BE2C (cell line): ENCODE measurements at regions not wholly inside any gene's neighbourhood (a gene's known extent, or its start where the extent isn't known, plus 50 kb on each side); places are given as distances from the start of the nearest gene placed in this dataset.

Source experiments
- DNase-seq: peaks from one replicate; pipeline ENCODE4 v3.0.0-alpha.2; 2020
- H3K27me3 ChIP-seq: fragments of 250-450 bp; sonication (Bioruptor Pico); 2 replicates; pipeline ENCODE4 v1.5.1; 2020; ENCODE audit warnings: mild to moderate bottlenecking
- H3K36me3 ChIP-seq: fragments of 250-450 bp; sonication (Bioruptor Pico); 2 replicates; pipeline ENCODE4 v1.5.1; 2020; ENCODE audit warnings: mild to moderate bottlenecking
- H3K4me1 ChIP-seq: fragments of 250-450 bp; sonication (Bioruptor Pico); 2 replicates; pipeline ENCODE4 v1.5.1; 2020
- H3K4me3 ChIP-seq: 2 replicates; pipeline ENCODE4 v1.5.1; 2011; ENCODE audit warnings: low read depth, low read length
- H3K9me3 ChIP-seq: fragments of 250-450 bp; sonication (Bioruptor Pico); 2 replicates; pipeline ENCODE4 v1.5.1; 2020
- CTCF ChIP-seq: IDR thresholded peaks from 2 replicates; pipeline ENCODE4 v1.5.1; 2012; ENCODE audit warnings: mild to moderate bottlenecking, low read depth, low read length

- H3K4me1 ChIP-seq: peaks cover 21% of the 10 kb centered on the region
- H3K4me3 ChIP-seq: no peak overlapping the region
- no peak for DNase-seq
- no peak for TF ChIP-seq CTCF
- no peaks in the 10 kb centered on the region for H3K27me3 ChIP-seq
- H3K36me3 ChIP-seq: no peaks in the 10 kb centered on the region
- no peaks in the 10 kb centered on the region; the same call in 1 of the 2 replicates for H3K9me3 ChIP-seq
Measured at GRCh38 chr4:41327770-41328169, 71.0 kb downstream of the UCHL1 start.

GRCh38 chr4:41329361-41329760, 72.6 kb downstream of the UCHL1 start:
- no peak overlapping the region for H3K4me3 ChIP-seq
- no peaks in the 10 kb centered on the region for H3K36me3 ChIP-seq
- no peaks in the 10 kb centered on the region for H3K27me3 ChIP-seq
- peaks cover 16% of the 10 kb centered on the region for H3K4me1 ChIP-seq
- DNase-seq: no peak
- TF ChIP-seq CTCF: no peak
- H3K9me3 ChIP-seq: no peaks in the 10 kb centered on the region; the same call in 1 of the 2 replicates

GRCh38 chr4:41331224-41331623, 74.5 kb downstream of the UCHL1 start:
- Histone ChIP-seq H3K27me3 (no peaks in the 10 kb centered on the region), H3K4me3 (no peak overlapping the region), H3K36me3 (no peaks in the 10 kb centered on the region), H3K4me1 (peaks cover 4% of the 10 kb centered on the region; the same call in 1 of the 2 replicates), H3K9me3 (no peaks in the 10 kb centered on the region; the same call in 1 of the 2 replicates)
- TF ChIP-seq CTCF: no peak
- no peak for DNase-seq

GRCh38 chr4:41332510-41333054, 75.9 kb downstream of the UCHL1 start:
- no peaks in the 10 kb centered on the region for H3K27me3 ChIP-seq
- H3K4me1 ChIP-seq: peaks cover 4% of the 10 kb centered on the region; the same call in 1 of the 2 replicates
- no peaks in the 10 kb centered on the region; the same call in 1 of the 2 replicates for H3K9me3 ChIP-seq
- no peak for DNase-seq
- no peak for TF ChIP-seq CTCF
- H3K4me3 ChIP-seq: no peak overlapping the region
- no peaks in the 10 kb centered on the region for H3K36me3 ChIP-seq

- Histone ChIP-seq H3K4me1 (peaks cover 6% of the 10 kb centered on the region; the same call in 1 of the 2 replicates), H3K27me3 (no peaks in the 10 kb centered on the region), H3K4me3 (no peak overlapping the region), H3K36me3 (no peaks in the 10 kb centered on the region), H3K9me3 (no peaks in the 10 kb centered on the region)
- TF ChIP-seq CTCF: no peak
- no peak for DNase-seq
Measured at GRCh38 chr4:41334182-41334581, 77.5 kb downstream of the UCHL1 start.
